ENCODE measurements at regions not wholly inside any gene's neighbourhood (a gene's known extent, or its start where the extent isn't known, plus 50 kb on each side); places are given as distances from the start of the nearest gene placed in this dataset.

- Histone ChIP-seq H3K27ac (peak overlapping the region in 6 of 11 experiments; percentile 43 to 73 (median 60); a peak in 12 of 22 replicates), H3K9me3 (replicated peaks in 1 of 11) (peaks cover 0 to 12% (median 8%) of the 10 kb centered on the region in 11 experiments; a peak in 10 of 22 replicates), H3K27me3 (no peaks in the 10 kb centered on the region; a peak in 1 of 22 replicates), H3K4me3 (peak overlapping the region in 2 of 10 experiments; percentile 29 to 35; a peak in 3 of 20 replicates), H3K4me2 (peak overlapping the region in 9 of 11 experiments; percentile 61 to 86 (median 80); a peak in 18 of 22 replicates), H3K4me1 (peaks cover 5 to 42% (median 32%) of the 10 kb centered on the region in 10 experiments), H3K9ac (peak overlapping the region in 6 of 11 experiments; percentile 7 to 50 (median 30); a peak in 4 of 22 replicates), H3K36me3 (no peaks in the 10 kb centered on the region), H4K20me1 (no peaks in the 10 kb centered on the region)
- TF ChIP-seq Cebpa-rat (IDR thresholded peaks at IDR 0.05), result no peak
Observed at GRCh38 chr12:118727979-118728366, 253.4 kb upstream of the SRRM4 start.

GRCh38 chr12:118734266-118734665 lies 247.1 kb upstream of the SRRM4 start:
- Histone ChIP-seq H3K4me3 (no peak overlapping the region), H3K27me3 (no peaks in the 10 kb centered on the region), H4K20me1 (no peaks in the 10 kb centered on the region), H3K9me3 (replicated peaks in 1 of 11) (peaks cover 0 to 12% (median 7%) of the 10 kb centered on the region in 11 experiments; a peak in 10 of 22 replicates), H3K4me1 (peaks cover 0 to 4% (median 0%) of the 10 kb centered on the region in 10 experiments; a peak in 1 of 20 replicates), H3K36me3 (no peaks in the 10 kb centered on the region), H3K27ac (no peak overlapping the region), H3K4me2 (no peak overlapping the region), H3K9ac (no peak overlapping the region)
- TF ChIP-seq Cebpa-rat (IDR thresholded peaks at IDR 0.05), result no peak

DNA sequence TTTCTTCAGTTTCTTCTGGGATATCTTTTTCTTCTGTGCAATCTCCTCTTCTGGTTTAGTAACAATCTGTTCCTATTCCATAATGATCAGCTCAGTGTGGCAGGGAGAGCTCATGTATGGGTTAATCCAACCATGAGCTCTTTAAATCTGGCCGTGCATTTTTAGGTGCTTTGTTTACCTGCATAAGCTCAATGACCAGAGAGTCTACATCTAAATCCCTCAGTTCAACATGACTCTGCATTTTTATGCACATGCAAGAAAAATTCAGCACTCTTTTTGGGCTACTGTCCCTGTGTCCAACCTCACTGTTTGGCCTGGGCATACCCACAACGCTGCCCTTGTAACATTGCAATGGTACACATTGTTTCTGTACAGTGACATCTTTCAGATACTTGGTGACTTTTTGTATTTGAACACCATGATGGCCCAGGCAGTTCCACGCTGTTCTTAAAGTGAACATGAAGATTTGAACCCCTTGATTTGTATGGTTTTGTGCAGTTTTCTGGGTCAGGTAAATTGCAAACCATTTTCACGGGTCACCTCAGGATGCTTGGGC lies 243.3 kb upstream of the SRRM4 start:
- H3K9me3 ChIP-seq (replicated peaks in 1 of 11), result no peaks in the 10 kb centered on the region
- TF ChIP-seq Cebpa-rat (IDR thresholded peaks at IDR 0.05), result no peak
- no peak overlapping the region for H3K4me2 ChIP-seq
- H3K27ac ChIP-seq, result no peak overlapping the region
- H3K36me3 ChIP-seq, result no peaks in the 10 kb centered on the region
- H3K4me1 ChIP-seq, result peaks cover 0 to 1% (median 0%) of the 10 kb centered on the region in 10 experiments; a peak in 1 of 20 replicates
- no peak overlapping the region for H3K9ac ChIP-seq
- no peaks in the 10 kb centered on the region for H3K27me3 ChIP-seq
- H4K20me1 ChIP-seq, result no peaks in the 10 kb centered on the region
- no peak overlapping the region for H3K4me3 ChIP-seq

DNA sequence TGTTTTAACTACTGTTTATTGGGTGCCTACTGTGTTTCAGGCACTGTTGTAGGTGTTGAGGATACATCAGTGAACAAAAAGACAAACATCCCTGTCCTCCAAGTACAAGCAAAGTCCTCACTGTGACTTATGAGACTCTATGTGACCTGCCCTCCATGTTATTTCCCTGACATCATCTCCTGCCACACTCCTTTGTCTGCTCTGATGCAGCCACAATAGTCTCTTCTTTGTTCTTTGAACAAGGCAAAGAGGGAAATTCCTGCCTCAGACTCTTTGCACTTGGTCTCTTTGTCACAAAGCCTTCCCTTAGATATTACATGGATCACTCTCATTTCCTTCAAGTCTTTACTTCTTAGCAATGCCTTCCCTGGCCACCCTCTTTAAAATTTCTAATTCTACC lies 240.1 kb upstream of the SRRM4 start:
- no peaks in the 10 kb centered on the region for H3K9me3 ChIP-seq (replicated peaks in 1 of 11)
- H3K9ac ChIP-seq, result no peak overlapping the region
- H4K20me1 ChIP-seq, result no peaks in the 10 kb centered on the region
- H3K4me3 ChIP-seq, result no peak overlapping the region
- no peak for TF ChIP-seq Cebpa-rat (IDR thresholded peaks at IDR 0.05)
- H3K36me3 ChIP-seq, result no peaks in the 10 kb centered on the region
- no peaks in the 10 kb centered on the region for H3K27me3 ChIP-seq
- H3K27ac ChIP-seq, result no peak overlapping the region
- H3K4me1 ChIP-seq, result no peaks in the 10 kb centered on the region
- no peak overlapping the region for H3K4me2 ChIP-seq

- H4K20me1 ChIP-seq, result no peaks in the 10 kb centered on the region
- H3K27ac ChIP-seq, result no peak overlapping the region
- H3K9me3 ChIP-seq (replicated peaks in 1 of 11), result no peaks in the 10 kb centered on the region
- H3K27me3 ChIP-seq, result no peaks in the 10 kb centered on the region
- TF ChIP-seq Cebpa-rat (IDR thresholded peaks at IDR 0.05), result no peak
- H3K9ac ChIP-seq, result no peak overlapping the region
- no peaks in the 10 kb centered on the region for H3K4me1 ChIP-seq
- H3K4me2 ChIP-seq, result no peak overlapping the region
- no peaks in the 10 kb centered on the region for H3K36me3 ChIP-seq
- no peak overlapping the region for H3K4me3 ChIP-seq
Observed at GRCh38 chr12:118742431-118742830, 238.9 kb upstream of the SRRM4 start.

DNA sequence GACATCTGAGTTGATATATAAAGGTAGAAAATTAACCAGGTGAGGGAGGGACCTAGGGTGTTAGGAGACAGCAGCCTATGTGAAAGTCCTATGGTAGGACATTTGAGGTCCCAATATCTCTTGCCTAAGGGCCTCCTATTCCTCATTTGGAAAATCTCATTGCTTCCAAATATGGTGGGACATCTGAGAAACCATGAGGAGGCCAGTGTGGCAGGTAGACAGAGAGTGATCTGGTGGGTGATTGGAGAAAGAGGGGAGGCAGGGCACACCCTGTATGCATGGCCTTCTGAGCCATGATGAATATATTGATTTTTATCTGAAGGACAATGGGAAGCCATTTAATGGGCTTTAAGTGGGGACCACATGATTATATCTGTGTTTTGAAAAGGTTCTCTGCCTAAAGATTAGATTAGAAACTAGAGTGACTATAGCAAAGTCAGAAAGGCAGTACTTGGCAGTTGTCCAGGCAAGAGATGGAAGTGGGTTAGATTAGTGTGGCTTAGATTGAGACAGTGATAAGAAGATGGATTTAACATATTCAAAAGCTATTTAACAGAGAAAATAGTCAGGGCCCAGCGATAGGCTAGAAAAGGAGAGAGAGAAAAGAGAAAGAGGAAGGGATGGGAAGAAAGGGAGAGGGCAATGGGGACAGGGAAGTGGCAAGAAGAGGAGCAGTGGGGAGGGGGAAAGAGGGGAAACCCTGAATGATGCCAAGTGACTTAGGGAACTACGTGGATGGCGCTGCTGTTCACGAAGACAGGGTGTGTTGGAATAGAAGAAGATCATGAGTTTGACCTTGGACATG lies 237.2 kb upstream of the SRRM4 start:
- Histone ChIP-seq H3K4me2 (no peak overlapping the region), H3K27ac (no peak overlapping the region), H3K4me1 (no peaks in the 10 kb centered on the region)

GRCh38 chr12:118746176-118746575 lies 235.2 kb upstream of the SRRM4 start:
- no peak overlapping the region for H3K4me2 ChIP-seq
- no peaks in the 10 kb centered on the region for H3K27me3 ChIP-seq
- H3K27ac ChIP-seq, result no peak overlapping the region
- no peak overlapping the region for H3K9ac ChIP-seq
- peaks cover 0 to 2% (median 0%) of the 10 kb centered on the region in 11 experiments; a peak in 6 of 22 replicates for H3K9me3 ChIP-seq (replicated peaks in 1 of 11)
- H4K20me1 ChIP-seq, result no peaks in the 10 kb centered on the region
- TF ChIP-seq Cebpa-rat (IDR thresholded peaks at IDR 0.05), result no peak
- no peaks in the 10 kb centered on the region for H3K36me3 ChIP-seq
- no peaks in the 10 kb centered on the region for H3K4me1 ChIP-seq
- H3K4me3 ChIP-seq, result no peak overlapping the region

More for the DNA sequence above, 237.2 kb upstream of the SRRM4 start:
- H3K9ac ChIP-seq, result no peak overlapping the region
- no peak overlapping the region for H3K4me3 ChIP-seq
- no peaks in the 10 kb centered on the region for H3K36me3 ChIP-seq
- no peak for TF ChIP-seq Cebpa-rat (IDR thresholded peaks at IDR 0.05)
- H3K9me3 ChIP-seq (replicated peaks in 1 of 11), result no peaks in the 10 kb centered on the region
- H3K27me3 ChIP-seq, result no peaks in the 10 kb centered on the region
- no peaks in the 10 kb centered on the region for H4K20me1 ChIP-seq

- no peak overlapping the region for H3K4me2 ChIP-seq
- peaks cover 0 to 6% (median 4%) of the 10 kb centered on the region in 11 experiments; a peak in 6 of 22 replicates for H3K9me3 ChIP-seq (replicated peaks in 1 of 11)
- TF ChIP-seq Cebpa-rat (IDR thresholded peaks at IDR 0.05), result no peak
- H3K4me3 ChIP-seq, result no peak overlapping the region
- no peaks in the 10 kb centered on the region for H4K20me1 ChIP-seq
- H3K27ac ChIP-seq, result no peak overlapping the region
- H3K4me1 ChIP-seq, result no peaks in the 10 kb centered on the region
- no peak overlapping the region for H3K9ac ChIP-seq
- H3K36me3 ChIP-seq, result no peaks in the 10 kb centered on the region
- no peaks in the 10 kb centered on the region for H3K27me3 ChIP-seq
Observed at GRCh38 chr12:118746960-118747359, 234.4 kb upstream of the SRRM4 start.

GRCh38 chr12:118747771-118748170 lies 233.6 kb upstream of the SRRM4 start:
- H3K9ac ChIP-seq, result no peak overlapping the region
- no peaks in the 10 kb centered on the region for H3K36me3 ChIP-seq
- no peak overlapping the region for H3K4me2 ChIP-seq
- H3K4me3 ChIP-seq, result no peak overlapping the region
- TF ChIP-seq Cebpa-rat (IDR thresholded peaks at IDR 0.05), result no peak
- H3K4me1 ChIP-seq, result no peaks in the 10 kb centered on the region
- H3K27ac ChIP-seq, result no peak overlapping the region
- H3K27me3 ChIP-seq, result no peaks in the 10 kb centered on the region
- H4K20me1 ChIP-seq, result no peaks in the 10 kb centered on the region
- H3K9me3 ChIP-seq (replicated peaks in 1 of 11), result peaks cover 0 to 6% (median 4%) of the 10 kb centered on the region in 11 experiments; a peak in 6 of 22 replicates
